ENCODE measurements at regions not wholly inside any gene's neighbourhood (a gene's known extent, or its start where the extent isn't known, plus 50 kb on each side); places are given as distances from the start of the nearest gene placed in this dataset.

DNA sequence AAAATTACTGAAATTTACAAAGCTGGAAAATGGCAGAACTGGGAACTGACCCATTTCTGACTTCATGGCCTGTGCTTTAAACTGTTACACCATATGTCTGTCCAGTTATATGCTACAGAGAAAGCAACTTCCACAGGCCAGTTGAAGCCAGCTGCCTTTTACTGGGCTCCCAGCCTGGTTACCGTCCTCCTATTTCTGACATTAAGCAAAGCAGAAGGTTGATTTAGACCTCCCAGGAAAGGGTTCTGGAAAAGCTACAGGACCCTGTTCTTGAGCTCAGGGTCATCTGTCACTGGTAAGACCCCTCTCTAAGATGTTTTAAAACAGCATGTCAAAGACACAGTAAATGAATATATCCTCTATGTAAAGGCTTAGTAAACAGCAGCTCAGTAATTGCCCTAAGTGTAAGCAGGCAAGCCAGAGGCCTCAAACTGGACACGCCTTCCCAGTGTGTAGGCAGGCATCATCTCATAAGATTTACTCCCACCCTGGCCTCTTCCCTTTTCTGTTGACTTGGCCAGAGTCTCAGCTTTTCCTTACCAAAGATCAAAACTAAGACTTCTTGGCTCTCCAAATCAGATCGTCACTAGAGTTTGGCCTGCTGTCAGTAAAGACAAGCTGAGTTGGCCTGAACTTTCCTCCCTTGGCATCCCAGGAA, 55.4 kb upstream of the RNU6-8 start:
- no peak overlapping the region for H3K4ac ChIP-seq (replicated peaks; ENCODE audit: insufficient read length, low read depth, low read length)
- no peak overlapping the region for H3K56ac ChIP-seq (replicated peaks; ENCODE audit: insufficient read length, low read depth, low read length)
- no peak overlapping the region for H3K23ac ChIP-seq (ENCODE audit: insufficient read length)
- H2AFZ ChIP-seq (ENCODE audit: low read length), result 0 out of 2 replicates have a peak overlapping the region, but pooled peaks have one; percentile 3
- no peaks in the 10 kb centered on the region; a peak in 1 of 7 replicates for H3K4me1 ChIP-seq (replicated peaks in 1 of 4; ENCODE audit: control insufficient read depth in 3 of 4, insufficient read depth in 4 of 4, low read length in 3 of 4)
- no peak overlapping the region for H4K91ac ChIP-seq (replicated peaks; ENCODE audit: insufficient read length, low read length)
- no peak overlapping the region for H3K4me2 ChIP-seq (ENCODE audit: insufficient read depth in 1 of 2, low read depth in 2 of 2, low read length in 2 of 2)
- H3K18ac ChIP-seq (ENCODE audit: extremely low read depth, low read length), result no peak overlapping the region
- H3K9ac ChIP-seq (replicated peaks in 1 of 4; ENCODE audit: extremely low read depth in 1 of 4, low read depth in 3 of 4, low read length in 3 of 4), result no peak overlapping the region
- H2BK12ac ChIP-seq (ENCODE audit: low read depth, low read length), result no peak overlapping the region; the same call in 1 of the 2 replicates
- H2BK20ac ChIP-seq (ENCODE audit: low read length), result no peak overlapping the region
- H3K79me2 ChIP-seq (ENCODE audit: control insufficient read depth in 1 of 2, insufficient read depth in 2 of 2, low read length in 2 of 2), result no peaks in the 10 kb centered on the region
- ChIA-PET POLR2A (ENCODE audit: partially characterized antibody) (interaction anchor here (0.6 kb wide), 1 partner anchor 1062 kb away, joined by 4 read pairs; no protein-coding TSS in a partner anchor), CTCF (ENCODE audit: partially characterized antibody) (interaction anchor here (0.9 to 2.3 kb wide), 9 partner anchors 9 to 698 kb away, joined by 3 to 8 read pairs (median 3); partner anchors contain the start of gene NUBPL)
- H3K36me3 ChIP-seq (ENCODE audit: control insufficient read depth in 2 of 4, insufficient read depth in 4 of 4, low read length in 3 of 4), result no peaks in the 10 kb centered on the region
- no peak overlapping the region for H3K27ac ChIP-seq (ENCODE audit: low read depth, low read length)
- H2BK5ac ChIP-seq (ENCODE audit: low read depth, low read length), result no peak overlapping the region
- H3K27me3 ChIP-seq (replicated peaks in 1 of 4; ENCODE audit: control insufficient read depth in 3 of 4, extremely low read depth in 1 of 4, insufficient read depth in 3 of 4, low read length in 3 of 4), result no peaks in the 10 kb centered on the region
- H3K23me2 ChIP-seq (ENCODE audit: low read depth, low read length), result no peaks in the 10 kb centered on the region
- no peak overlapping the region for H3K14ac ChIP-seq (ENCODE audit: insufficient read length)
- no peak overlapping the region for H2AK5ac ChIP-seq (ENCODE audit: low read depth, low read length)
- no peak overlapping the region for H2BK120ac ChIP-seq (replicated peaks; ENCODE audit: low read depth, low read length)
- DNase-seq (ENCODE audit: low read depth in 1 of 2, low spot score in 2 of 2) (no peak), FAIRE-seq (no peak)
- H3K4me3 ChIP-seq (ENCODE audit: extremely low read depth in 1 of 4, insufficient read depth in 2 of 4, low read depth in 3 of 4, low read length in 4 of 4), result no peak overlapping the region
- no peak for TF ChIP-seq POU5F1 (IDR thresholded peaks at IDR 0.05; ENCODE audit: low read depth, low read length)
- H4K20me1 ChIP-seq (replicated peaks in 1 of 2; ENCODE audit: control insufficient read depth in 1 of 2, insufficient read depth in 2 of 2, low read length in 2 of 2), result no peaks in the 10 kb centered on the region
- no peak overlapping the region for H4K5ac ChIP-seq (ENCODE audit: insufficient read length, low read depth, low read length)
- H4K8ac ChIP-seq (ENCODE audit: extremely low read depth, insufficient read depth, low read length), result no peak overlapping the region
- H2BK15ac ChIP-seq (ENCODE audit: low read length), result no peak overlapping the region
- WGBS, 2 experiments (ENCODE audit: extremely low coverage in 1 of 2, insufficient coverage in 1 of 2, insufficient read length in 1 of 2, insufficient replicate concordance in 2 of 2, low coverage in 1 of 2, low lambda C conversion rate in 2 of 2, missing lambda C conversion rate in 1 of 2), result 85% methylated on average over 3 of the region's 3 CpGs; no CpG with 5 or more reads in 1 of the 2 experiments
- peaks cover 4 to 5% of the 10 kb centered on the region in 2 experiments; a peak in 2 of 4 replicates for H3K9me3 ChIP-seq (ENCODE audit: insufficient read depth in 2 of 2, low read depth in 1 of 2, low read length in 1 of 2)
- H3K79me1 ChIP-seq (ENCODE audit: low read depth, low read length), result no peaks in the 10 kb centered on the region

Measured in H1 (cell line).